Stimulated activated CD4-positive, alpha-beta T cell treated with anti-CD3 and anti-CD28 coated beads, Interleukin-1b, Interleukin-23, amount 100 ng/mL, for 4 hours (primary cell): ENCODE measurements at regions not wholly inside any gene's neighbourhood (a gene's known extent, or its start where the extent isn't known, plus 50 kb on each side); places are given as distances from the start of the nearest gene placed in this dataset.

Source experiments
- DNase-seq, 2 donors: peaks; one replicate each; pipeline ENCODE4 v3.0.0-alpha.2; 2020; ENCODE audit warnings: low read depth in 2 of 2

DNA sequence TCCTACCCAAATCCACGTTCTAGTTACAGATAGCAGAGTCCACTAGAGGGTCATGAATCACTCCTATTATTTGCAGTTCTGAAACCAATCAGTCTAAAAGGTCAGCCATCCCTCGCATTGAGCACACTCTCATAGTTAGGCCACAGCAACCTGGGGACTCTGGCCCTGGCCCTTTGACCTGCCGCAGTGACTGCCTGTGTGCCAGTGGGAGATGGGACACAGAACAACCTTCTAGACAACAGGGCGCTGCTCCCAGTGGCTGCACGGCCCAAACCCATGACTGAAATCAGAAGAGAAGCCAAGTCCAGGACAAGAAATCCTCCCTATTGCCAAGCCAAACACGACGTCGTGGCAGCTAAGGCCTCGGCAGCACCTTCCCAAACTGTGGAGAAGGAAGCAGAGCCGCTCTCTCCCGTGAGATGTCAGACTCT lies 158.5 kb downstream of the HERPUD2 start:
- no peak for DNase-seq

DNA sequence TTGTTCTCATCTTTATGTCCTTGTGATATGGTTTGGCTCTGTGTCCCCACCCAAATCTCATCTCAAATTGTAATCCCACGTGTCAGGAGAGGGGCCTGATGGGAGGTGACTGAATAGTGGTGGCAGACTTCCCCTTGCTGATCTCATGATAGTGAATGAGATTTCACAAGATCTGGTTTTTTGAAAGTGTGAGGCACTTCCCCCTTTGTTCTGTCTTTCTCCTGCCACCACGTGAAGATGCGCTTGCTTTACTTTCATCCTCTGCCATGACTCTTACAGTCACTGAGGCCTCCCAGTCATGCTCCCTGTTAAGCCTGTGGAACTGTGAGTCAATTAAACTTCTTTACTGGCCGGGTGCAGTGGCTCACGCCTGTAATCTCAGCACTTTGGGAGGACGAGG lies 161.0 kb downstream of the HERPUD2 start:
- no peak for DNase-seq

DNA sequence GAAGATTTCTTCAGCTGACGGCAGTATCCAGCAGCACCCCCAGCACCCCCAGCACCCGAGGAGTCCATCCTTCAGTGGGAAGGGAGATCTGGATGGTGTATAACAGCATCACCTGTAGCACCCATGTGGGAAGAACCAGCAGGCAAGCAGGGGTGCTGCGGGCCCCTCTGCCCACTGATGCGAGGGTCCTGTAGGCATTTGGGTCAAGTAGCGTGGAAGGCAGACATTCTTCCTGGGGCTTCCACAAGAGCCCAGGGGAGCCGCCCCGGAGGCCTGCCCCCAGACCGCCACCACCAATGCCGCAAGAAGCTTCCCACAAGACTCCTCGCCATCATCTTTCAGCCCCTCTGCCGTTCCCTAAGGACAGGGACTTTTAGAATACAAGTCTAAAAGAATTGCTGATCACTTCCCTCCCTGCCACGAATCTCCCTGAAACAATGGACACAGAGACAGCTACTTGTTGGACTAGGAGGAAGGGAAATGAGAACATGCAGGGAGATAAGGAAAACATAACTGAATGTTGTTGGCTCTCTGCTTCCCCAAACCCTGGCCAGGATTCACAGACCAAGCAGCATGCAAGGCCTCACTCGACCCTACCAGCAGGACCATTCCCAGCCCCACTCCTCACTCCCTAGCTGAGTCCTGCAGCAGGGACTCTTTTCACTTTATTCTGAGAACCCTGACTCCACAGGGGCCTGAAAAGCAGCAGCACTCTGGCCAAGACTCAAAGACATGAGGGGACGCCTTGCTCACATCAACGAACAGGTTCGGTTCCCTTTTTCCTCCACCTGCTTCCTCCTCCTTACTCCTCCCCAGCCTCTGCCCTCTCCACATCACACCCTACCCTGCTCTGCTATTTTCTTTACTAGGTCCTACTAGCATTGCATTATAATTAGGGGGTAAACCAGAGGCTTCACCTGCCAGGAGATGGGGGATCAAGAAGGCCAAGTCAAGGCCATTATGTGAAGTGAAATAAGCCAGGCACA lies 164.5 kb downstream of the HERPUD2 start:
- DNase-seq = no peak

DNA sequence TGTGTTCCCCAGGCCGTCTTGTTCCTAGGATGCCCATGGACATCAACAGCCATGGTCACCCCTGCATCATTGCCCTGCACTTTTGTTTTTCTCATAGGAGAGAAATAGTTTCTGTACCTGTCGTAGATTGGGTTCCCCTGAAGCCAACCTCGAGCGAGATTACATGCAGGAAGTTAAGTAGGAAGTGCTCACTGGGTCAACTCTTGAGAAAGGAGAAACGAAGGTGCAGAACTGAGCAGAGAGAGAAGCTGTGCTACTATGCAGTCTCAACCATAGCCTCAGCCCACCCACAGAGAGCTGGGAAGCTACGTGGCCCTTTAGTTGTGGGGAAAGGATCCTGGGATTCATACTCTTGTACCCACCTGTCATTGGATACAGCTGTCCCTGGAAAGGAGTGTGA lies 165.2 kb downstream of the HERPUD2 start:
- no peak for DNase-seq

DNA sequence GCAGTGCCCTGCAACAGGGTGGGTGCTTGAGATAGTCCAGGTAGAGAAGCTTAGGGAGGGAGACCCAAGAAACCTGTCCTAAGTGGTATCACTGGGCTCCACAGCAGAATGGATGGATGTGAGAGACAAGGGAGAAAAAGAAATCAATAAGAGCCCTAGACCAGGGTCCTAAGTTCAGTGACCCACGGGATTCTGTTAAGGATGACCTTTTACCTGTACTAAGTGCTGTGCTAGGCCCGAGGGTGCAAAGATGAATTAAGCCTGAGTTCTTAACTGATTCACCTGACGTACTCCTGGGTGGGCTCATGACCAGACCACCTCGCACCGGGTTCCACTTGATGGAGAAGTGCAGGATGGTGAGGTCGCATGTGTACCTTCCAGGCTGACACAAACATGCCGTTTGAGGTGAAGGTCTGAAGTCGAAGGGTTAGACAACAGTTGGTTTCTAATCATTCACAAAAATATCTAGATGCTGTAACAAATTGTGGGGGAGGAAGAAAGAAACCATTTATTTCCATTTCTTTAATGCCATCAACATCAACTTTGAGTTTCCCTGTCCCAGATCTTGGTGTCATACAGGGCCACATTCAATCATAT lies 166.5 kb downstream of the HERPUD2 start:
- no peak for DNase-seq

DNA sequence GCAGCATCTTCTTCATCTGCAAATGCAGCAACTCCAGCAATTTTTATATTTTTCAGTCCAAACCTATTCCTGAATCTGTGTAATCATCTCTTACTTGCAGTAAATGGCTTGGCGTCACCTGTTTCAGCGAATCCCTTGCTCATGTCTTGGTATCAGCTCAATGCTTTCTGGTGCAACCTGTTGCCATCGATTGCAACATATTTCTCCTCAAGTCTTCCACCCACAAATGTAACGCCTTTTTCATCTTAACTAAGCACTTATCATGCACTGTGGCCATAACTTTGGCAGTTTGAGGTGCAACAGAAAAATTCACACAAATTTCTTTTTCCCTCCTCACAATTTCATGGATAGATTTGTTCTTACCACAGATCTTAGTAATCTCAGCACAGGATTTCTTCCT lies 168.3 kb downstream of the HERPUD2 start:
- no peak for DNase-seq

DNA sequence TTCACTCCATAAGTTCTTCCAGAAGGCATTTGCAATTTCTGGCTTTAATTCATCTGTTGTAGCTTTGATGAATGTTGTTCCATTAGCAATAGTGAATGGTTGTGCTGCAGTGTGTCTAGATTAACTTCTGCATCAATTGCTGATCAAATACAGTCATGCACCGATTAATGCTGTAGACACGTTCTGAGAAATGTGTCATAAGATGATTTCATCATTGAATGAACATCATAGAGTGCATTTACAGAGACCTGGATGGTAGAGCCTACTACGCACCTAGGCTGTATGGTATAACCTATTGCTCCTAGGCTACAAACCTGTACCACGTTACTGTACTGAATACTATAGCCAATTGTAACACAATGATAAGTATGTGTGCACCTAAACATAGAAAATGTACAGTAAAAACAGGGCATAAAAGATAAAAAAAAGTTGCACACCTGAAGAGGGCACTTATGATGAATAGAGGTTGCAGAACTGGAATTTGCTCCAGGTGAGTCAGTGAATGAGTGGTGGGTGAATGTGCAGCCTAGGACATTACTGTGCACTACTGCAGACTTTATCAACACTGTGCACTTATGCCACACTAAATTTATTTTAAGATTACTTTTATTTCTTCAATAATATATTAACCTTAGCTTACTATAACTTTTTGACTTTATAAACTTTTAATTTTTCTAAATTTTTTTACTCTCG lies 170.7 kb downstream of the HERPUD2 start:
- no peak for DNase-seq

DNA sequence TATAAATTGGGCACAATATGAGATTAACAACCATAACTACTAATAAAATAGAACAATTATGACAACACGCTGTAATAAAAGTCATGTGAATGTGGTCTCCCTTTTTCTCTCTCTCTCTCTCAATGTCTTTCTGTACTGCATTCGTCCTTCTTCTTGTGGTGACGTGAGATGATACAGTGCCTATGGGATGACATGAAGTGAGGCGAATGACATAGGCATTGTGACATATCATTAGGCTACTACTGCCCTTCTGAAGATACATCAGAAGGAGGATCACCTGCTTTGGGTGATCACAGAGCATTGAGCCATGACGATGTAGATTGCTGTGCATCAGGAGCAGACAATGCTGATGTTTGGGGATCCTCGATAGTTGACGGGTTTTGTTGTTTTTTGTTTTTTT lies 171.6 kb downstream of the HERPUD2 start:
- no peak for DNase-seq

DNA sequence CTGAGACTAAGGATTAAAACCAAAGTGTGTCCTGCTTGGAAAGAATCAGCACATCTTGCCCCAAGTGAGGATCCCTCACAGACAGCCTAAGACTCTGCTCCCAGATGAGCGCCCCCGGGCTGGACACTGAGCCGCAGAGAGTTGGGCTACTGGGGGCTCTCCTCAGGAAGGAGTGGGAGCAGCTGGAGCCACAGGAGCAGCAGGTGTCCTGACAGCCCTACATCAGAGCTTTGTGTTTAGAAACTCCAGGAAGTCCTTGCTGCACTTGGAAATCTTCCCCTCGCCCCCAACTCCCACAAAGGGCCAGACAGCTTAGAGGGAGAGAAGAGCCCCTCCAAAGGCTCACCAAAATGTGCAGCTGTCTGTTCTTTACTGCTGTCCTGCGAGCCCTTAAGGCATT lies 172.2 kb downstream of the HERPUD2 start:
- DNase-seq = no peak

DNA sequence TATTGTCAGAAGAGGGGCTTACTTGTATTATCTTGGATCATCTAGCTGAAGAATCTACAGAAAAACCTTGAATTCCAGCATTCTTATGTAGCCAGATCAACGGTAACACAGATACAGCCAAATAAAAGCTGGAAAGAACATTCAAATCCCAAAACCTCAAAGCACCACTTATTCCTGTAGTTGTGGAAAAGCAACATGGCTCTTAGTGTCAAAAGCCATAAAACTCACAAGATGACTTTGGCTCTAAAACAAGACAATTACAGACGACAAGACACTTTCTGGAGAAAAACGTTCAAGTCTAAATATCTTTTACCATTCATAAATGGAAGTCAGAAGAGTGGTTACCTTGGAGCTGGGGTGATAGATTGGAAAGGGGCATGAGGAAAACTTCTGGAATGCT lies 173.0 kb downstream of the HERPUD2 start:
- DNase-seq = no peak

DNA sequence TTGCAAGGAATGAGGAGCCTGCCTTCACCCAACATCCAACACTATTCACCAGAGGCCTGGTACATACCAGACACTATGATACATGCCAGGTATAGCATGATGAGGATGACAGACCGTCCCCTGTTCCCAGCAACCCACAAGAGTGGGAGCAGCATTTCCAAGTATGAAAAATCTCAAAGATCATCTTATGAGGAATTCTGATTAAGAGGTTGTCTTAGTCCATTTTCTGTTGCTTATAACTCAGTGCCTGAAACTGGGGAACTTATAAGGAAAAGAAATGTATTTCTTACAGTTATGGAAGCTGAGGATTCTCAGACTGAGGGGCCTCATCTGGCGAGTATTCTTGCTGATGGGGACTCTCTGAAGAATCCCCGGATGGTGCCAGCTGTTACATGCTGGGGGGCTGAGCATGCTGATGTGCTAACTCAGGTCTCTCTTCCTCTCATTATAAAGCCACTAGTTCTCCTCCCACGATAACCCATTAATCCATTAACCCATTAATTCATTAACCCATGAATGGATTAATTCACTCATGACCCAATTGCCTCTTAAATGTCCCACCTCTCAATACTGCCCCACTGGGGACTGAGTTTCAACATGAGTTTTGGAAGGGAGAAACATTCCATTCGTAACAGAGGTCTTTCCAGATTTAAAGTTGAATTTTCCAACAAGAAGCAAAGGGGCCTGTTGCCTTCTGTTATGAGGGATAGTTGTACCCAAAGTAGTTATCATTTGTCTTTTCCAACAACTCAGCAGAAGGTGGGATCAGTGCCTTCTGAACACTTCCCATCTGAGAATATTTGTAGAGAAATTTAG lies 173.9 kb downstream of the HERPUD2 start:
- DNase-seq = no peak

DNA sequence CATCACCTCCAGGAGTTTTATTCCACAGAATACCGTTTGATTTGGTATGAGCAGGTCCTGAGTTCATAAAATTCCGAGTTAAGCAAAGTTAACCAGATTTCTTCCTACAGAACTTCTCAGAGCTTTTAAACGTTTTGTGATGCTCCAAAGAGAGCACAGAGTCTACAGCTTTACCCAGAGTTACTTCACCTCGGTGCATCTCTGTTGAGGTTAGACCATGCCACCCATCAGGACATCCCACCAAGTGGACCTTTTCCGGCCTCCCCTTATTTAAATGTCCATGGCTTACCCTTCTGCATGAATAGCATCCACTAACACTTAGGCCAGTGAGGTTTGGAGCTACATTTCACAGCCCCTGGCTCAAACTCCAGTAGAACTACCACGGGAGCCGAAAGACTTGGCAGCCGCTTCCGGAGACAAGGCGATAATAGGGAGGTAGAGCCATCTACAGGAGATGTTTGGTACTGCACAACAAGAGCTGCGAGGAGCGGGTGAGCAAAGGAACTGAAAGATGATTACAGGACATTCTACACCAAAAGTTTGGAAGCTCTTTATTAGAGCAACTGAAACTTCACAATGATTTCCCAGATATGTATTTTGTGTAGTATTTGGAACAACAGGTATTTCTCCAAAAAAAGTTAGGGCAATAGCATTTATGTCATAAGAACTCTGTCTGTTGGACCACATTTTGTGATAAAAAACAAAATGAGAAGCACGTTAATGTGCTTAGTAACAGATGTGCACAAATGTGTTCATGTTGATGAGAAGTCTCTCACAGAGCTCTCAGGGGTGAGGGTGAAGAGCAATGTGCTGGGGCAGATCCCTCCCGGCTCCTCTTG lies 174.7 kb downstream of the HERPUD2 start:
- peak in 1 of 2 donors; percentile 27 for DNase-seq

DNA sequence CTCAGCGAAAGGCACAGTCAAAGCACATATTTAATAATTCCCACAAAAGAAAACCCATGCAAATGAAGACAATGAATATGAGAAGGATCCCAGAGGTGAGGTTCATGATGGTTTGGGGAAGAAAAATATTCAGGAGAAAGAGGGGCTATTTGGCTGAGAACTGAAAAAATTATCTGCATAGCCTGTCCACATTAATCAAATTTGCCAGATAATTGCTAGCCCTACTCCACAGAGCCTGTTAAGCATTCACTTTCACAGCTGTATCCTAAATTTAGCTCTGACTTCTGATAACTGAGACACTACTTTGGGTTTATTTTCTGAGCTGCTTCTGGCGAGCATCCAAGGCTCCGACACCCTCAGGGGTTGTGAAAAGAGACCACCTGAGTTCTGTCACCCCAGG lies 176.2 kb downstream of the HERPUD2 start:
- DNase-seq = no peak

DNA sequence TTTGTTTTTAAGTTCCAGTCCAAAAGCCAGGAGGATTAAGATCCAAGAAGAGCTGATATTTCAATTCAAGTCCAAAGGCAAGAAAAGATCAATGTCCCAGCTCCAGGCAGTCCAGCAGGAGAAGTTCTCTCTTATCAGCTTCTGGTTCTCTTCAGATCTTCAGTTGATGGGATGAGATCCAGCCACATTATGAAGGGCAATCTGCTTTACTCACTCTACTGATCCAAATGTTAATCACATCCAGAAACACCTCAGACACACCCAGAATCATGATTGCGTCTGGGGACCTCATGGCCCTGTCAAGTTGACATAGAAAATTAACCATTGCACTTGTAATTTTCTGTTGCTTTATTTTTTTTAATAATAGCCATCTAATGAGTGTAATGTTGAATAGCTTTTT lies 178.4 kb downstream of the HERPUD2 start:
- no peak for DNase-seq

DNA sequence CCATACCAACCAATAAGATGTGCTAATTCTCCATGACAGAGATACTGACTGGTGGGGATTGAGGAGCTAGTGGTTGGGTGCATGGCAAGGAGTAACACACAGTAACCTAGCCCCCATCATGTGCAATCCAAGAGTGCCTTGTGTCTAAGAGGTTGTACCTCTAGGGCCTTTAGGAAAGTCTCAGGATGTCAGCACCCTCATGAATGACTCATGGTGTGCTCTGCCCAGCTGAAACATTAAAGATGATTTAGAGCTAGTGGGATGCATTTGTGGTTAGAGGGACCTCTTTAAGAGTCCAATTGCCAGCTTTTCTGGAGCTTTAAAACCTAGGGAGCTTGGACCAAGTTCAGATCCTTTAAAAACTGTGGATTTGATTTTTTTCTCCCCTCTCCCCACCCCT lies 181.1 kb downstream of the HERPUD2 start:
- no peak for DNase-seq

DNA sequence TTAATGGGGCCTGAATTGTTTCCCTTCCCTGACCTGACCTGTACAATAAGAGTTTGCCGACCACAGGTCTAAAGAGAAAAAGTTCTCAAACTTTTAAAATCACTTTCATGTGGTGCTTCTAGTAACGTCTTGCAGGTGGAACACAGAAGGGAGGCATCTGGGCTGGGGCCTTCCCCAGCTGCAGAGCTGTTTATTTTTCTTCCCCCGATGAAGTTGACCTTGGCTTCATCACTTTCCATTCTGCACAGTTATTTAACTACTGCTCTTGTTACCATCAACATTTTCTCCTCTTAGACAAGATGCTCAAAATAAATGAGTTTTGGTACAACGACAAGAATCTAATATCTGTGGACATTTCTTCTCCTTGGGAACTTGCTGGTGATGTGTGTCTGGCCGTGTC lies 181.7 kb downstream of the HERPUD2 start:
- no peak for DNase-seq

DNA sequence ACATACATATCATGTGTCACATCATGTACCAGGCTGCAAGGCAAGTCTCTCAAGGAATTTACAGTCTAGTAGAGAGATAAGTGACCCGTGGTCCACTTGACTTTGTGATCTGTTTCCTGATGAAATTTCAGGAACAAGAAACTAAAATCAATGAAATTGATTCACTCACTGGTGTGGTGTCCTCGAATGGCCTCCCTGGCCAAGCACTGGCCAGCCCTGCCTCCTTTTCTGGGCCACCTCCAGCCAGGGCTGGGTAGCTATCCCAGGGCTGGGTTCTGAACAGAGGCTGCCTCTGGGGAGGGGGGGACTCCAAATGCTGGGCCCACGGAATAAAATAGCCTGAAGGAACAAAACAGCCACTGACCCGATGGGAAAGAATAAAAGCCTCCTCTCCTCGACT lies 182.2 kb downstream of the HERPUD2 start:
- no peak for DNase-seq

DNA sequence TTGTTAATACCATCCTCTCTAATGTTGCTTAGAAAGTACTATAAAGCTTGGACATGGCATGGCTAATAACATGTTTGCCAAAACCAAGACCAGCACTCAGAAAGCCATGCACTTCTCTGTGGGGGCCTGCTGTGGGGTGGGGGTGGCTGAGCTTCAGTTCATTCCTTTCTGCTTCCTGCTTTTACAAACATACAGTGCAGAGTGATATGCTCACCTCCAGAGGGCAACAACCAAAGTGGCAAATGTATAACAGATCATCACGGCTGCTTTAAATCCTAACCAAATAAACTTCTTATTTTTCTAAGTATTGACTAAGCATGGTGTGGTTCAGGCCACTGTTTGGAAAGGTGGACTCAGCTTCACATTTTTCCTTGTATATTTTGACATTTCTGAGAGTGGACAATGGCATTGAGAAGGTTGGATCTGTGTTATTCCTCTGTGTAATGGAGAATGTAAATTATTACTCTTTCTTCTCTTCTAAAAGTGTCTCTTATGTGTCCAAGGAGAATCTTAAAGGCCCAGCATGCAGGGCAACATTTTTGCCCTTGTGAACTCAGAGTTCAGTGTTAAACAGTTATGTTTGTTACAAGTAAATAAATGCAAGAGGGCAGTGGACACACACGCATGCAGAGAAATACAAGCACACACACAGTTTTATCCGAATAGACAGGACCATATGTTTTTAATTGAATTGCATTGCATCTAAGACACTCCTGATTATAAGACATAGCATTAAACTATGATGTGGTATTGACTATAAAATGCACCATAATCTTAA lies 186.1 kb downstream of the HERPUD2 start:
- DNase-seq = no peak

DNA sequence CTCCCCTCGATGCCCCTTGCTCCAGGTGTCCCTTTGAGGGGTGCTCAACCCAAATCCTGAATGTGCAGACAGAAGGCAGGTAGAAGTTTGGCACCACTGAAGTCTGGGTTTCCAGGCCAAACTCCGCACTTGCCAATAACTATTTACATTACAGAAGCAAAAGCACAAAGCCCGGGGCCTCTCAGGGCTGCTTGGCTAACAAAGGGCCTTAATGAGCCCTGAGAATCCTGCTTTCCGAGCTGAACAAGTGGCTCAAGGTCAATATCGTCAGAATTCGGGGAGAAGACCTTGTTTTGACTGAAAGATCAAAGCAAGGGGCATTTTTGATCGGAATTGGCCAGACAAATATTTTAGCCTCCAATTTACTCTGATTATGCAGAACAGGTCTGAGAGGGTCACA lies 189.9 kb downstream of the HERPUD2 start:
- no peak for DNase-seq

DNA sequence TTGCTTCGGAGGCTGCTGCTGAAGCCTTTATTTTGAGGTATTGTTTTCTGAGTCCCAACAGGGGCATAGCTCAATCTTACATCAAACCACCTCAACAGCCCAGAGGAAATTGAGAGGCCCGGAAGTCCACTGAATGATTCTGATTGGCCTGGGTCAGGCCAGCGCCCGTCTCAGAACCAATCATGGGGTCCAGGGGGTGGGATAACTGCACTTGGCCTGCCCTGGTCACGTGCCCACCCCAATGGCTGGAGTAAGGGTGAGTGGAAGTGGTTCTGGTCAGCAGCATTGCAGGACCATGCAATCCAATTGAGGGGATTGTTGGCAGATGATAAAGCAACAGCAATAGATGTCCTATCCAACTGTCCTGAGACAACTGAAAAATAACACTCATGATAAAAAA lies 190.6 kb downstream of the HERPUD2 start:
- DNase-seq = no peak
